ENCODE measurements at regions not wholly inside any gene's neighbourhood (a gene's known extent, or its start where the extent isn't known, plus 50 kb on each side); places are given as distances from the start of the nearest gene placed in this dataset.

DNA sequence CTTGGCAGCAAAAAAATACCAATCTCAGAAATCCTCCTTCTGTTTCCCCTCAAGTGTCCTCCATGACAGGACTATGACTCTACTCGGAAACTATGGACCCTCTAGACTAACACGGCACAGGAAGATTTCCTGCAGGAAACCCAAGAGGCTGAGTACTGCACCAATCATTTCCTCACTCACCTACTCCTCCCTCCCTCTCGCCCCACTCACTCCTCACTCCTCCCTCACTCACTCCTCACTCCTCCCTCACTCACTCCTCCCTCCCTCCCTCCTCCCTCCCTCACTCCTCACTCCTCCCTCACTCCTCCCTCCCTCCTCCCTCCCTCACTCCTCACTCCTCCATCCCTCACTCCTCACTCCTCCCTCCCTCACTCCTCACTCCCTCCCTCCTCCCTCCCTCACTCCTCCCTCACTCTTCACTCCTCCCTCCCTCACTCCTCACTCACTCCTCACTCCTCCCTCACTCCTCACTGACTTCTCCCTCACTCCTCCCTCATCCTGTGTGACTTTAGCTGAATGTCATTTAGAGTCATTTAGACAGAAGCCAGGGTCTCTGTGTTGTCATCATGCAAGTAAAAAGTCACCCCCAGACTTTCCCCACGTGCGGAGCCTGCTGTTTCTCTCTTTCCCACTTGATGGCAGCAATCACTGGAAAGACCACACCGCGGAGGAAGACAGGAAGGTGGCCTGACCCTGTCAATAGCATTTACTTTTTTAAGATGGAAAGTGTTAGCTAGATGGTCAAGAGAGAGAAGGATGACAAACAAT lies 226.8 kb upstream of the PDE10A start:
- no peaks in the 10 kb centered on the region for H3K4me1 ChIP-seq (ENCODE audit: control insufficient read depth in 4 of 4, insufficient read depth in 4 of 4, low read length in 3 of 4)
- no peak overlapping the region for H3K4me3 ChIP-seq (ENCODE audit: low read depth in 1 of 3, low read length in 3 of 3)
- WGBS, result 26% methylated on average over 7 of the region's 7 CpGs
- no peaks in the 10 kb centered on the region for H3K27me3 ChIP-seq (ENCODE audit: control insufficient read depth in 4 of 4, insufficient read depth in 4 of 4, low read length in 3 of 4)
- DNase-seq (ENCODE audit: low spot score), result no peak
- H3K27ac ChIP-seq (ENCODE audit: low read depth in 1 of 2, low read length in 2 of 2), result no peak overlapping the region
- H3K9ac ChIP-seq (ENCODE audit: low read depth in 1 of 2, low read length in 2 of 2), result no peak overlapping the region
- H3K36me3 ChIP-seq (ENCODE audit: control insufficient read depth in 4 of 4, insufficient read depth in 3 of 4, low read depth in 1 of 4, low read length in 3 of 4), result no peaks in the 10 kb centered on the region
- TF ChIP-seq RAD21 (IDR thresholded peaks at IDR 0.05) (peak; percentile 72 to 78), TAF1 (conservative IDR thresholded peaks at IDR 0.05) (no peak)
- TF ChIP-seq, protein P1, sequence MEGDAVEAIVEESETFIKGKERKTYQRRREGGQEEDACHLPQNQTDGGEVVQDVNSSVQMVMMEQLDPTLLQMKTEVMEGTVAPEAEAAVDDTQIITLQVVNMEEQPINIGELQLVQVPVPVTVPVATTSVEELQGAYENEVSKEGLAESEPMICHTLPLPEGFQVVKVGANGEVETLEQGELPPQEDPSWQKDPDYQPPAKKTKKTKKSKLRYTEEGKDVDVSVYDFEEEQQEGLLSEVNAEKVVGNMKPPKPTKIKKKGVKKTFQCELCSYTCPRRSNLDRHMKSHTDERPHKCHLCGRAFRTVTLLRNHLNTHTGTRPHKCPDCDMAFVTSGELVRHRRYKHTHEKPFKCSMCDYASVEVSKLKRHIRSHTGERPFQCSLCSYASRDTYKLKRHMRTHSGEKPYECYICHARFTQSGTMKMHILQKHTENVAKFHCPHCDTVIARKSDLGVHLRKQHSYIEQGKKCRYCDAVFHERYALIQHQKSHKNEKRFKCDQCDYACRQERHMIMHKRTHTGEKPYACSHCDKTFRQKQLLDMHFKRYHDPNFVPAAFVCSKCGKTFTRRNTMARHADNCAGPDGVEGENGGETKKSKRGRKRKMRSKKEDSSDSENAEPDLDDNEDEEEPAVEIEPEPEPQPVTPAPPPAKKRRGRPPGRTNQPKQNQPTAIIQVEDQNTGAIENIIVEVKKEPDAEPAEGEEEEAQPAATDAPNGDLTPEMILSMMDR (IDR thresholded peaks at IDR 0.05; ENCODE audit: low read depth, low read length, missing input control), result peak; percentile 54
- H3K9me3 ChIP-seq (ENCODE audit: control insufficient read depth in 4 of 4, low read length in 3 of 4), result no peaks in the 10 kb centered on the region

DNA sequence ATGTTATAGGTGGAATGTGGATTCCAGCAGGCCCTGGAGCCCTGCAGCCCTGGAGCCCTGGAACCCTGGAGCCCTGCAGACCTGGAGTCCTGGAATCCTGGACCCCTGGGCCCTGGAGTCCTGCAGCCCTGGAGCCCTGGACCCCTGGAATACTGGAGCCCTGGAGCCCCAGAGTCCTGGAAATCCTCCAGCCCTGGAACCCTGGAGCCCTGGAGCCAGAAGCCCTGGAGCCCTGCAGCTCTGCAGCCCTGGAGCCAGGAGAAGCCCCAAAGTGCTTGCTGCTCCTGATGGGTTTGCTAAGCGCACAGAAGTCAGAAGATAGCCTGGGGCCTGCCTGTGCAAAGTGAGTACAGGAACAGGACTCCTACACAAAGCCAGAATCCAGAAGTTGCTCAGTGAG lies 223.1 kb upstream of the PDE10A start:
- no peak for DNase-seq (ENCODE audit: low spot score)

DNA sequence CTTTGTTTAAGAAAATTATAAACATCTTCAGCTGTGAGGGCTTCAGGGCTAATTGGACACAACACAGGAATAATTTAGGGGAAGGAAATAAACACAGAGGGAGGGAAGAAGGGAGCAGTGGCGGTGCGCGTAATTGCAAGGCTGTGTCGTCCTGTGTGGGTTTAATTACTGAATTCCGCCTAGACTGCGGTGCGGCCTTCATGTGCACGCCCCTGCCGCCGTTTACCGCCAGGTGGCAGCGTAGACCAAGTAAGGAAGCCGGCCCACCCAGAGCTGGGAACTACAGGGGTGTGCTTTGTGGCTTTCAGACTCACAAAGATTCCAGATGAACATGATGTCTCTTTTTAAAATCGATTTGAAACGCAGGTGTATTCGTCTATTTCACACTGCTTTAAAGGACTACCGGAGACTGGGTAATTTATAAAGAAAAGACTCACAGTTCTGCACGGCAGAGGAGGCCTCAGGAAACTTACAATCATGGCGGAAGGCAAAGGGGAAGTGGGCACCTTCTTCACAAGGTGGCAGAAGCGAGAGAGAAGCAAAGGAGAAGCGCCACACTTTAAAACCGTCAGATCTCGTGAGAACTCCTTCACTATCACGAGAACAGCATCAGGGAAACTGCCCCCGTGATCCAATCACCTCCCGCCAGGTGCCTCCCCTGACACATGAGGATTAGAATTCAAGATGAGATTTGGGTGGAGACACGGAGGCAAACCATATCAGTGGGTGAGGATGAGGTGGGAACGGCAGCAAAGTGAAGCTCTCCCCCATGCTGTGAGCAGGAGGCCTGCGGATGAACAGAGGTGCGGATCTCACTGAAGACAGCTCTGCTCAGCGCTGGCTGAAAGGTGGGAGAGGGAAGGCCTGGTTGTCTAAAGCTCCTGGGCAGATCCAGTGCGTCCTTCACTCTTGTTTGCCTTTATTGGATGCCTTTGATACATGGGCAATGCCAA lies 222.0 kb upstream of the PDE10A start:
- Histone ChIP-seq H3K9me3 (ENCODE audit: control insufficient read depth in 4 of 4, low read length in 3 of 4) (no peaks in the 10 kb centered on the region), H3K36me3 (ENCODE audit: control insufficient read depth in 4 of 4, insufficient read depth in 3 of 4, low read depth in 1 of 4, low read length in 3 of 4) (no peaks in the 10 kb centered on the region), H3K4me1 (ENCODE audit: control insufficient read depth in 4 of 4, insufficient read depth in 4 of 4, low read length in 3 of 4) (no peaks in the 10 kb centered on the region), H3K27me3 (ENCODE audit: control insufficient read depth in 4 of 4, insufficient read depth in 4 of 4, low read length in 3 of 4) (no peaks in the 10 kb centered on the region), H3K27ac (ENCODE audit: low read depth in 1 of 2, low read length in 2 of 2) (no peak overlapping the region), H3K9ac (ENCODE audit: low read depth in 1 of 2, low read length in 2 of 2) (no peak overlapping the region), H3K4me3 (ENCODE audit: low read depth in 1 of 3, low read length in 3 of 3) (no peak overlapping the region)
- 42% methylated on average over 32 of the region's 32 CpGs for WGBS
- DNase-seq (ENCODE audit: low spot score), result peak; percentile 75
- TF ChIP-seq GABPA (IDR thresholded peaks at IDR 0.05 in 1 of 2, conservative IDR thresholded peaks at IDR 0.05 in 1 of 2) (no peak), NR2F2 (IDR thresholded peaks at IDR 0.05) (no peak), RAD21 (IDR thresholded peaks at IDR 0.05) (peak; percentile 79 to 86)
- TF ChIP-seq, protein P2, sequence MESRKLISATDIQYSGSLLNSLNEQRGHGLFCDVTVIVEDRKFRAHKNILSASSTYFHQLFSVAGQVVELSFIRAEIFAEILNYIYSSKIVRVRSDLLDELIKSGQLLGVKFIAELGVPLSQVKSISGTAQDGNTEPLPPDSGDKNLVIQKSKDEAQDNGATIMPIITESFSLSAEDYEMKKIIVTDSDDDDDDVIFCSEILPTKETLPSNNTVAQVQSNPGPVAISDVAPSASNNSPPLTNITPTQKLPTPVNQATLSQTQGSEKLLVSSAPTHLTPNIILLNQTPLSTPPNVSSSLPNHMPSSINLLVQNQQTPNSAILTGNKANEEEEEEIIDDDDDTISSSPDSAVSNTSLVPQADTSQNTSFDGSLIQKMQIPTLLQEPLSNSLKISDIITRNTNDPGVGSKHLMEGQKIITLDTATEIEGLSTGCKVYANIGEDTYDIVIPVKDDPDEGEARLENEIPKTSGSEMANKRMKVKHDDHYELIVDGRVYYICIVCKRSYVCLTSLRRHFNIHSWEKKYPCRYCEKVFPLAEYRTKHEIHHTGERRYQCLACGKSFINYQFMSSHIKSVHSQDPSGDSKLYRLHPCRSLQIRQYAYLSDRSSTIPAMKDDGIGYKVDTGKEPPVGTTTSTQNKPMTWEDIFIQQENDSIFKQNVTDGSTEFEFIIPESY (IDR thresholded peaks at IDR 0.05), result no peak
- TF ChIP-seq, protein P3, sequence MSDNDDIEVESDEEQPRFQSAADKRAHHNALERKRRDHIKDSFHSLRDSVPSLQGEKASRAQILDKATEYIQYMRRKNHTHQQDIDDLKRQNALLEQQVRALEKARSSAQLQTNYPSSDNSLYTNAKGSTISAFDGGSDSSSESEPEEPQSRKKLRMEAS (IDR thresholded peaks at IDR 0.05), result no peak
- TF ChIP-seq, protein P4, sequence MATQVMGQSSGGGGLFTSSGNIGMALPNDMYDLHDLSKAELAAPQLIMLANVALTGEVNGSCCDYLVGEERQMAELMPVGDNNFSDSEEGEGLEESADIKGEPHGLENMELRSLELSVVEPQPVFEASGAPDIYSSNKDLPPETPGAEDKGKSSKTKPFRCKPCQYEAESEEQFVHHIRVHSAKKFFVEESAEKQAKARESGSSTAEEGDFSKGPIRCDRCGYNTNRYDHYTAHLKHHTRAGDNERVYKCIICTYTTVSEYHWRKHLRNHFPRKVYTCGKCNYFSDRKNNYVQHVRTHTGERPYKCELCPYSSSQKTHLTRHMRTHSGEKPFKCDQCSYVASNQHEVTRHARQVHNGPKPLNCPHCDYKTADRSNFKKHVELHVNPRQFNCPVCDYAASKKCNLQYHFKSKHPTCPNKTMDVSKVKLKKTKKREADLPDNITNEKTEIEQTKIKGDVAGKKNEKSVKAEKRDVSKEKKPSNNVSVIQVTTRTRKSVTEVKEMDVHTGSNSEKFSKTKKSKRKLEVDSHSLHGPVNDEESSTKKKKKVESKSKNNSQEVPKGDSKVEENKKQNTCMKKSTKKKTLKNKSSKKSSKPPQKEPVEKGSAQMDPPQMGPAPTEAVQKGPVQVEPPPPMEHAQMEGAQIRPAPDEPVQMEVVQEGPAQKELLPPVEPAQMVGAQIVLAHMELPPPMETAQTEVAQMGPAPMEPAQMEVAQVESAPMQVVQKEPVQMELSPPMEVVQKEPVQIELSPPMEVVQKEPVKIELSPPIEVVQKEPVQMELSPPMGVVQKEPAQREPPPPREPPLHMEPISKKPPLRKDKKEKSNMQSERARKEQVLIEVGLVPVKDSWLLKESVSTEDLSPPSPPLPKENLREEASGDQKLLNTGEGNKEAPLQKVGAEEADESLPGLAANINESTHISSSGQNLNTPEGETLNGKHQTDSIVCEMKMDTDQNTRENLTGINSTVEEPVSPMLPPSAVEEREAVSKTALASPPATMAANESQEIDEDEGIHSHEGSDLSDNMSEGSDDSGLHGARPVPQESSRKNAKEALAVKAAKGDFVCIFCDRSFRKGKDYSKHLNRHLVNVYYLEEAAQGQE (IDR thresholded peaks at IDR 0.05), result no peak
- TF ChIP-seq, protein P1 (IDR thresholded peaks at IDR 0.05; ENCODE audit: low read depth, low read length, missing input control), result peak; percentile 75

More for the DNA sequence above, 223.1 kb upstream of the PDE10A start:
- Histone ChIP-seq H3K9ac (ENCODE audit: low read depth in 1 of 2, low read length in 2 of 2) (no peak overlapping the region), H3K9me3 (ENCODE audit: control insufficient read depth in 4 of 4, low read length in 3 of 4) (no peaks in the 10 kb centered on the region), H3K27ac (ENCODE audit: low read depth in 1 of 2, low read length in 2 of 2) (no peak overlapping the region), H3K36me3 (ENCODE audit: control insufficient read depth in 4 of 4, insufficient read depth in 3 of 4, low read depth in 1 of 4, low read length in 3 of 4) (no peaks in the 10 kb centered on the region), H3K4me1 (ENCODE audit: control insufficient read depth in 4 of 4, insufficient read depth in 4 of 4, low read length in 3 of 4) (no peaks in the 10 kb centered on the region), H3K4me3 (ENCODE audit: low read depth in 1 of 3, low read length in 3 of 3) (no peak overlapping the region), H3K27me3 (ENCODE audit: control insufficient read depth in 4 of 4, insufficient read depth in 4 of 4, low read length in 3 of 4) (no peaks in the 10 kb centered on the region)
- WGBS, result 98% methylated on average over 1 of the region's 1 CpG
- TF ChIP-seq, protein P2 (IDR thresholded peaks at IDR 0.05), result no peak
- no peak for TF ChIP-seq RAD21 (IDR thresholded peaks at IDR 0.05)
- no peak for TF ChIP-seq SP1 (IDR thresholded peaks at IDR 0.05)
